GM19452 (cell line): ENCODE measurements at regions not wholly inside any gene's neighbourhood (a gene's known extent, or its start where the extent isn't known, plus 50 kb on each side); places are given as distances from the start of the nearest gene placed in this dataset.

ENCODE experiments used
- ATAC-seq: cut with Tn5 transposase; IDR thresholded peaks from one replicate; pipeline ENCODE4 v1.9.1; 2021; ENCODE audit not compliant: unreplicated experiment

GRCh38 chr2:221064058-221064854 is 507.8 kb downstream of the EPHA4 start:
- ATAC-seq = no peak

- no peak for ATAC-seq
These were observed 507.2 kb downstream of the EPHA4 start for GRCh38 chr2:221064880-221065279.

- no peak for ATAC-seq
These were observed 504.0 kb downstream of the EPHA4 start for GRCh38 chr2:221068123-221068522.

- no peak for ATAC-seq
These were observed 502.0 kb downstream of the EPHA4 start for GRCh38 chr2:221070106-221070505.

- ATAC-seq = no peak
These were observed 498.6 kb downstream of the EPHA4 start for GRCh38 chr2:221073326-221074049.

- no peak for ATAC-seq
These were observed 497.9 kb downstream of the EPHA4 start for GRCh38 chr2:221074238-221074637.

GRCh38 chr2:221075203-221075602 is 496.9 kb downstream of the EPHA4 start:
- no peak for ATAC-seq

- ATAC-seq = no peak
These were observed 494.9 kb downstream of the EPHA4 start for GRCh38 chr2:221077251-221077650.

GRCh38 chr2:221077799-221078198 is 494.3 kb downstream of the EPHA4 start:
- ATAC-seq = no peak

GRCh38 chr2:221085341-221085900 is 486.7 kb downstream of the EPHA4 start:
- ATAC-seq = no peak

- ATAC-seq = no peak
These were observed 486.2 kb downstream of the EPHA4 start for GRCh38 chr2:221085936-221086335.

- ATAC-seq = no peak
These were observed 484.3 kb downstream of the EPHA4 start for GRCh38 chr2:221087779-221088178.

- no peak for ATAC-seq
These were observed 483.6 kb downstream of the EPHA4 start for GRCh38 chr2:221088506-221088905.

GRCh38 chr2:221095356-221095755 is 476.7 kb downstream of the EPHA4 start:
- ATAC-seq = no peak

- ATAC-seq = no peak
These were observed 475.2 kb downstream of the EPHA4 start for GRCh38 chr2:221096706-221097567.

- no peak for ATAC-seq
These were observed 474.6 kb downstream of the EPHA4 start for GRCh38 chr2:221097568-221097915.

- no peak for ATAC-seq
These were observed 474.2 kb downstream of the EPHA4 start for GRCh38 chr2:221097949-221098348.

GRCh38 chr2:221100467-221101089 is 471.5 kb downstream of the EPHA4 start:
- ATAC-seq = no peak

GRCh38 chr2:221102896-221103688 is 469.0 kb downstream of the EPHA4 start:
- ATAC-seq = no peak

- no peak for ATAC-seq
These were observed 468.2 kb downstream of the EPHA4 start for GRCh38 chr2:221103930-221104329.
